Activated T-cell treated with anti-CD3 and anti-CD28 coated beads, Interleukin-2, amount 50 U/mL, for 72 hours (primary cell): ENCODE measurements at regions not wholly inside any gene's neighbourhood (a gene's known extent, or its start where the extent isn't known, plus 50 kb on each side); places are given as distances from the start of the nearest gene placed in this dataset.

Source experiments
- ATAC-seq, 2 donors: fragments of 150-1000 bp; cut with Tn5 transposase; replicated peaks in 1 of 2; 2 replicates each; pipeline ENCODE4 v1.10.0; 2021; ENCODE audit warnings: moderate library complexity in 2 of 2, mild to moderate bottlenecking in 1 of 2
- DNase-seq, 2 donors: peaks; one replicate each; pipeline ENCODE4 v3.0.0; 2021 to 2022; ENCODE audit warnings: mixed read lengths in 1 of 2
- H3K27ac Mint-ChIP-seq: one replicate; pipeline ENCODE4 v1.8.0; 2022; ENCODE audit warnings: mild to moderate bottlenecking, moderate library complexity, mixed read lengths
- H3K27me3 Mint-ChIP-seq: one replicate; pipeline ENCODE4 v1.8.0; 2022; ENCODE audit warnings: low read depth, mixed read lengths
- H3K36me3 Mint-ChIP-seq, 2 donors: one replicate each; pipeline ENCODE4 v1.8.0; 2022; ENCODE audit warnings: mixed read lengths in 2 of 2, mild to moderate bottlenecking in 1 of 2; ENCODE audit not compliant: insufficient read depth in 2 of 2
- H3K4me1 Mint-ChIP-seq: one replicate; pipeline ENCODE4 v1.8.0; 2022; ENCODE audit warnings: low read depth, mixed read lengths
- H3K4me3 Mint-ChIP-seq, 2 donors: one replicate each; pipeline ENCODE4 v1.8.0; 2022; ENCODE audit warnings: mild to moderate bottlenecking in 2 of 2, mixed read lengths in 2 of 2, moderate library complexity in 2 of 2
- H3K9me3 Mint-ChIP-seq, 2 donors: one replicate each; pipeline ENCODE4 v1.8.0; 2022; ENCODE audit warnings: mixed read lengths in 2 of 2

GRCh38 chr12:107449891-107450290, 235.7 kb upstream of the PWP1 start:
- Mint-ChIP-seq H3K27ac (no peak overlapping the region), H3K27me3 (no peaks in the 10 kb centered on the region)
- no peak for ATAC-seq

GRCh38 chr12:107450541-107450940, 235.1 kb upstream of the PWP1 start:
- Mint-ChIP-seq H3K4me1 (no peaks in the 10 kb centered on the region), H3K27me3 (no peaks in the 10 kb centered on the region), H3K36me3 (no peaks in the 10 kb centered on the region), H3K9me3 (peaks cover 3 to 5% of the 10 kb centered on the region in 2 donors), H3K4me3 (no peak overlapping the region), H3K27ac (no peak overlapping the region)
- DNase-seq (no peak), ATAC-seq (no peak)

More at GRCh38 chr12:107449891-107450290, 235.7 kb upstream of the PWP1 start:
- Mint-ChIP-seq H3K36me3 (no peaks in the 10 kb centered on the region), H3K4me1 (peaks cover under 1% of the 10 kb centered on the region), H3K4me3 (no peak overlapping the region), H3K9me3 (peaks cover 3 to 5% of the 10 kb centered on the region in 2 donors)
- no peak for DNase-seq

GRCh38 chr12:107451246-107451645, 234.4 kb upstream of the PWP1 start:
- DNase-seq (no peak), ATAC-seq (no peak)
- Mint-ChIP-seq H3K36me3 (no peaks in the 10 kb centered on the region), H3K27me3 (no peaks in the 10 kb centered on the region), H3K9me3 (peaks cover 3 to 5% of the 10 kb centered on the region in 2 donors), H3K27ac (no peak overlapping the region), H3K4me1 (no peaks in the 10 kb centered on the region), H3K4me3 (no peak overlapping the region)

GRCh38 chr12:107454109-107454830, 231.3 kb upstream of the PWP1 start:
- Mint-ChIP-seq H3K9me3 (peaks cover 3 to 5% of the 10 kb centered on the region in 2 donors), H3K36me3 (no peaks in the 10 kb centered on the region), H3K4me3 (no peak overlapping the region)

GRCh38 chr12:107457362-107457935, 228.2 kb upstream of the PWP1 start:
- Mint-ChIP-seq H3K36me3 (no peaks in the 10 kb centered on the region), H3K4me1 (peaks cover 6% of the 10 kb centered on the region), H3K27ac (no peak overlapping the region), H3K27me3 (no peaks in the 10 kb centered on the region), H3K4me3 (no peak overlapping the region), H3K9me3 (peaks cover 3% of the 10 kb centered on the region in 2 donors)
- no peak for ATAC-seq
- DNase-seq = no peak

More at GRCh38 chr12:107454109-107454830, 231.3 kb upstream of the PWP1 start:
- H3K27me3 Mint-ChIP-seq = no peaks in the 10 kb centered on the region
- no peaks in the 10 kb centered on the region for H3K4me1 Mint-ChIP-seq
- ATAC-seq (no peak), DNase-seq (no peak)
- H3K27ac Mint-ChIP-seq = no peak overlapping the region

GRCh38 chr12:107458163-107458562, 227.4 kb upstream of the PWP1 start:
- Mint-ChIP-seq H3K4me1 (peaks cover 6% of the 10 kb centered on the region), H3K9me3 (no peaks in the 10 kb centered on the region), H3K27me3 (no peaks in the 10 kb centered on the region), H3K27ac (no peak overlapping the region), H3K4me3 (no peak overlapping the region), H3K36me3 (no peaks in the 10 kb centered on the region)
- ATAC-seq (no peak), DNase-seq (no peak)

- Mint-ChIP-seq H3K27ac (no peak overlapping the region), H3K9me3 (no peaks in the 10 kb centered on the region), H3K4me3 (no peak overlapping the region), H3K4me1 (peaks cover 6% of the 10 kb centered on the region), H3K27me3 (no peaks in the 10 kb centered on the region), H3K36me3 (no peaks in the 10 kb centered on the region)
- DNase-seq = no peak
- no peak for ATAC-seq
Observed at GRCh38 chr12:107458990-107459389, 226.6 kb upstream of the PWP1 start.

- Mint-ChIP-seq H3K27ac (no peak overlapping the region), H3K4me3 (no peak overlapping the region), H3K4me1 (peaks cover 6% of the 10 kb centered on the region), H3K27me3 (no peaks in the 10 kb centered on the region), H3K36me3 (no peaks in the 10 kb centered on the region), H3K9me3 (no peaks in the 10 kb centered on the region)
- DNase-seq (no peak), ATAC-seq (no peak)
Observed at GRCh38 chr12:107459641-107460040, 226.0 kb upstream of the PWP1 start.

- Mint-ChIP-seq H3K36me3 (no peaks in the 10 kb centered on the region), H3K27me3 (no peaks in the 10 kb centered on the region), H3K4me1 (peaks cover 15% of the 10 kb centered on the region), H3K9me3 (no peaks in the 10 kb centered on the region), H3K27ac (no peak overlapping the region), H3K4me3 (no peak overlapping the region)
- DNase-seq = no peak
- ATAC-seq = peak; percentile 59 to 64
Observed at GRCh38 chr12:107461222-107461975, 224.2 kb upstream of the PWP1 start.

- ATAC-seq = peak in 1 of 2 donors; percentile 10
- Mint-ChIP-seq H3K4me3 (no peak overlapping the region), H3K9me3 (no peaks in the 10 kb centered on the region), H3K27ac (no peak overlapping the region), H3K4me1 (peaks cover 15% of the 10 kb centered on the region), H3K36me3 (no peaks in the 10 kb centered on the region), H3K27me3 (no peaks in the 10 kb centered on the region)
- no peak for DNase-seq
Observed at GRCh38 chr12:107462428-107463332, 222.9 kb upstream of the PWP1 start.

- Mint-ChIP-seq H3K27ac (no peak overlapping the region), H3K4me3 (no peak overlapping the region), H3K4me1 (peaks cover 23% of the 10 kb centered on the region), H3K27me3 (no peaks in the 10 kb centered on the region), H3K36me3 (no peaks in the 10 kb centered on the region), H3K9me3 (no peaks in the 10 kb centered on the region)
- ATAC-seq (no peak), DNase-seq (no peak)
Observed at GRCh38 chr12:107464644-107465043, 221.0 kb upstream of the PWP1 start.

- peaks cover 26% of the 10 kb centered on the region for H3K4me1 Mint-ChIP-seq
- H3K27me3 Mint-ChIP-seq = no peaks in the 10 kb centered on the region
- no peaks in the 10 kb centered on the region for H3K36me3 Mint-ChIP-seq
- no peak for ATAC-seq
- no peak for DNase-seq
- H3K4me3 Mint-ChIP-seq = no peak overlapping the region
- H3K9me3 Mint-ChIP-seq = no peaks in the 10 kb centered on the region
- H3K27ac Mint-ChIP-seq = no peak overlapping the region
Observed at GRCh38 chr12:107465625-107466024, 220.0 kb upstream of the PWP1 start.
